ENCODE measurements at regions not wholly inside any gene's neighbourhood (a gene's known extent, or its start where the extent isn't known, plus 50 kb on each side); places are given as distances from the start of the nearest gene placed in this dataset.

GRCh38 chr4:83658806-83659205 lies 122.9 kb downstream of the GPAT3 start:
- no peak for TF ChIP-seq POLR2A (IDR thresholded peaks at IDR 0.05)
- TF ChIP-seq, protein P1, sequence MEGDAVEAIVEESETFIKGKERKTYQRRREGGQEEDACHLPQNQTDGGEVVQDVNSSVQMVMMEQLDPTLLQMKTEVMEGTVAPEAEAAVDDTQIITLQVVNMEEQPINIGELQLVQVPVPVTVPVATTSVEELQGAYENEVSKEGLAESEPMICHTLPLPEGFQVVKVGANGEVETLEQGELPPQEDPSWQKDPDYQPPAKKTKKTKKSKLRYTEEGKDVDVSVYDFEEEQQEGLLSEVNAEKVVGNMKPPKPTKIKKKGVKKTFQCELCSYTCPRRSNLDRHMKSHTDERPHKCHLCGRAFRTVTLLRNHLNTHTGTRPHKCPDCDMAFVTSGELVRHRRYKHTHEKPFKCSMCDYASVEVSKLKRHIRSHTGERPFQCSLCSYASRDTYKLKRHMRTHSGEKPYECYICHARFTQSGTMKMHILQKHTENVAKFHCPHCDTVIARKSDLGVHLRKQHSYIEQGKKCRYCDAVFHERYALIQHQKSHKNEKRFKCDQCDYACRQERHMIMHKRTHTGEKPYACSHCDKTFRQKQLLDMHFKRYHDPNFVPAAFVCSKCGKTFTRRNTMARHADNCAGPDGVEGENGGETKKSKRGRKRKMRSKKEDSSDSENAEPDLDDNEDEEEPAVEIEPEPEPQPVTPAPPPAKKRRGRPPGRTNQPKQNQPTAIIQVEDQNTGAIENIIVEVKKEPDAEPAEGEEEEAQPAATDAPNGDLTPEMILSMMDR (IDR thresholded peaks at IDR 0.05): no peak
- TF ChIP-seq EP300 (IDR thresholded peaks at IDR 0.05): no peak
